HepG2 (cell line): ENCODE measurements at regions not wholly inside any gene's neighbourhood (a gene's known extent, or its start where the extent isn't known, plus 50 kb on each side); places are given as distances from the start of the nearest gene placed in this dataset.

Experiments used
- ATAC-seq: fragments of 200-7000 bp; cut with Tn5 transposase; 3 replicates; pipeline ENCODE4 v1.9.1; 2020; ENCODE audit warnings: mild to moderate bottlenecking, moderate library complexity
- BruUV-seq: library from RNA; stranded (reverse); fragments of 400-500 nt; replicated peaks from 2 replicates; lab custom pipeline; 2021; lab: Mats Ljungman, UMichigan
- CTCF ChIA-PET: fragments of 300-600 bp; formaldehyde crosslinking; extraction: SDS; loops from one replicate; lab custom pipeline; 2021; ENCODE audit warnings: low total read pairs, inconsistent platforms, low intra/inter-chr PET ratio; lab: Yijun Ruan, JAX
- POLR2A ChIA-PET: fragments of 350-600 bp; sonication (Branson Sonifier 250); formaldehyde crosslinking; loops from one replicate; lab custom pipeline; 2020; ENCODE audit warnings: antibody characterized with exemption, inconsistent platforms; lab: Yijun Ruan, JAX
- DNase-seq: peaks from one replicate; pipeline ENCODE4 v3.0.0-alpha.2; 2015; ENCODE audit warnings: low spot score
- FAIRE-seq: peaks from 3 replicates; lab custom pipeline; 2011; peaks lifted over from hg19 to GRCh38; lab: Jason Lieb, UNC
- H2AFZ ChIP-seq: one replicate; pipeline ENCODE4 v1.6.1; 2011; ENCODE audit warnings: low read length, inconsistent platforms
- H3K27ac ChIP-seq: fragments of 300-600 bp; 3 replicates; pipeline ENCODE4 v1.8.0; 2011; ENCODE audit warnings: mixed run types, mild to moderate bottlenecking, mixed read lengths, low read length, inconsistent platforms; ENCODE audit not compliant: insufficient read depth; ENCODE audit errors: extremely low read length
- H3K27me3 ChIP-seq, 2 experiments: fragments of 200-600 bp in 1 of 2; 2 replicates in 1 of 2; 3 replicates in 1 of 2; pipeline versions ENCODE4 v1.6.0 to v1.8.0; 2011; ENCODE audit warnings: low read length in 2 of 2, mild to moderate bottlenecking in 2 of 2, moderate library complexity in 2 of 2, inconsistent platforms in 1 of 2; ENCODE audit not compliant: insufficient read depth in 2 of 2, control insufficient read depth in 1 of 2
- H3K36me3 ChIP-seq, 2 experiments: fragments of 200-600 bp in 1 of 2; replicated peaks in 1 of 2; 2 replicates in 1 of 2; 3 replicates in 1 of 2; pipeline versions ENCODE4 v1.5.1 to v1.8.0; 2011; ENCODE audit warnings: low read length in 2 of 2, inconsistent platforms in 1 of 2; ENCODE audit not compliant: insufficient read depth in 2 of 2, control insufficient read depth in 1 of 2
- H3K4me1 ChIP-seq: 2 replicates; pipeline ENCODE4 v1.5.1; 2012; ENCODE audit warnings: low read length, inconsistent platforms; ENCODE audit not compliant: insufficient read depth
- H3K4me2 ChIP-seq: 2 replicates; pipeline ENCODE4 v1.6.0; 2011; ENCODE audit warnings: low read depth, low read length, inconsistent platforms
- H3K4me3 ChIP-seq, 3 experiments: fragments of 200-600 bp in 1 of 3; sonication (generic), shearing (Covaris generic) in 1 of 3; replicated peaks in 1 of 3; 2 replicates each; pipeline ENCODE4 v1.5.1; 2011 to 2016; ENCODE audit warnings: low read length in 3 of 3, inconsistent platforms in 2 of 3, low read depth in 2 of 3, mild to moderate bottlenecking in 2 of 3, control low read depth in 1 of 3, mixed read lengths in 1 of 3; ENCODE audit not compliant: insufficient read depth in 1 of 3
- H3K79me2 ChIP-seq: one replicate; pipeline ENCODE4 v1.6.1; 2011; ENCODE audit warnings: low read length, inconsistent platforms; ENCODE audit not compliant: insufficient read depth
- H3K9ac ChIP-seq: 2 replicates; pipeline ENCODE4 v1.6.0; 2011; ENCODE audit warnings: mild to moderate bottlenecking, low read depth, low read length, inconsistent platforms; ENCODE audit not compliant: insufficient read depth
- H3K9me3 ChIP-seq: 2 replicates; pipeline ENCODE4 v1.5.1; 2012; ENCODE audit warnings: mild to moderate bottlenecking, low read length
- H4K20me1 ChIP-seq: 2 replicates; pipeline ENCODE4 v1.6.0; 2011; ENCODE audit warnings: inconsistent platforms, mild to moderate bottlenecking, low read length, moderate library complexity; ENCODE audit not compliant: insufficient read depth
- GABPA ChIP-seq, 2 experiments: IDR thresholded peaks; 2 replicates each; pipeline ENCODE4 v1.6.1; 2011 to 2016; ENCODE audit warnings: low read depth in 2 of 2, low read length in 1 of 2, missing biosample characterization in 1 of 2, missing genetic modification characterization in 1 of 2
- HNRNPUL1 ChIP-seq: fragments of 200-400 bp; formaldehyde crosslinking; IDR thresholded peaks from 2 replicates; pipeline ENCODE4 v1.6.1; 2017; ENCODE audit warnings: low read depth, mild to moderate bottlenecking, low read length, moderate library complexity
- IRF1 ChIP-seq: sonication (generic); formaldehyde crosslinking; IDR thresholded peaks from 2 replicates; pipeline ENCODE4 v1.4.0; 2020; ENCODE audit warnings: low read depth, mild to moderate bottlenecking, missing genetic modification reagents
- SMYD3 ChIP-seq: sonication (generic); formaldehyde crosslinking; IDR thresholded peaks from 2 replicates; pipeline ENCODE4 v1.8.1; 2023; ENCODE audit warnings: mild to moderate bottlenecking, missing genetic modification reagents
- ZBTB39 ChIP-seq: sonication (generic); formaldehyde crosslinking; IDR thresholded peaks from 2 replicates; pipeline ENCODE4 v1.5.0; 2020; ENCODE audit warnings: missing genetic modification reagents
- ZBTB46 ChIP-seq: sonication (generic); formaldehyde crosslinking; IDR thresholded peaks from 2 replicates; pipeline ENCODE4 v1.4.0; 2020; ENCODE audit warnings: mild to moderate bottlenecking, missing genetic modification reagents, borderline replicate concordance
- ZNF224 ChIP-seq: sonication (generic); formaldehyde crosslinking; IDR thresholded peaks from 2 replicates; pipeline ENCODE4 v1.5.0; 2020; ENCODE audit warnings: mild to moderate bottlenecking, missing genetic modification reagents
- ZNF282 ChIP-seq: fragments of 450-650 bp; IDR thresholded peaks from 2 replicates; pipeline ENCODE4 v1.6.1; 2018; ENCODE audit not compliant: partially characterized antibody
- ZNF530 ChIP-seq: sonication (generic); formaldehyde crosslinking; IDR thresholded peaks from 2 replicates; pipeline ENCODE4 v1.5.0; 2020; ENCODE audit warnings: low read depth, mild to moderate bottlenecking, missing genetic modification reagents
- ZNF615 ChIP-seq: sonication (generic); formaldehyde crosslinking; IDR thresholded peaks from 2 replicates; pipeline ENCODE4 v1.5.0; 2020; ENCODE audit warnings: mild to moderate bottlenecking, missing genetic modification reagents, borderline replicate concordance
- ZNF691 ChIP-seq: sonication (generic); formaldehyde crosslinking; IDR thresholded peaks from 2 replicates; pipeline ENCODE4 v1.4.0; 2020; ENCODE audit warnings: missing genetic modification reagents, low read depth, mild to moderate bottlenecking, borderline replicate concordance
- ZNF772 ChIP-seq: sonication (generic); formaldehyde crosslinking; IDR thresholded peaks from 2 replicates; pipeline ENCODE4 v1.5.0; 2020; ENCODE audit warnings: mild to moderate bottlenecking, missing genetic modification reagents
- WGBS: methylation state at CpG from one replicate; pipeline ENCODE4 v1.1.6; 2017; ENCODE audit warnings: low lambda C conversion rate; 5-methylcytosine and 5-hydroxymethylcytosine counted together
- in situ Hi-C: cut with HindIII; loops from 2 replicates; pipeline ENCODE4 v1.10.0; 2017; ENCODE audit warnings: low pct_unique_long_range_greater_than_20kb; ENCODE audit not compliant: extremely low pct_ligation_motif_present
- intact Hi-C: fragments of 100-400 bp; cut with micrococcal nuclease; formaldehyde crosslinking; loops from one replicate; pipeline ENCODE4 v1.10.0; 2022; ENCODE audit not compliant: unreplicated experiment

GRCh38 chr7:19491821-19492452 lies 216.9 kb downstream of the POLR1F start:
- no peak for ATAC-seq
- Histone ChIP-seq H3K9ac (no peak overlapping the region), H4K20me1 (no peaks in the 10 kb centered on the region), H2AFZ (no peak overlapping the region), H3K27ac (no peak overlapping the region), H3K79me2 (no peaks in the 10 kb centered on the region), H3K9me3 (peaks cover 74% of the 10 kb centered on the region), H3K27me3 (no peaks in the 10 kb centered on the region), H3K4me2 (no peak overlapping the region), H3K36me3 (no peaks in the 10 kb centered on the region), H3K4me1 (no peaks in the 10 kb centered on the region), H3K4me3 (no peak overlapping the region)
- no peak for FAIRE-seq
- DNase-seq, result no peak
- WGBS, result 7% methylated on average over 7 of the region's 7 CpGs
- ChIA-PET CTCF (no interaction called here), POLR2A (no interaction called here)
- no TSS peak for BruUV-seq
- TF ChIP-seq GABPA (IDR thresholded peaks at IDR 0.05; ENCODE audit: low read depth, low read length) (no peak), GABPA (CRISPR knock-in tag; IDR thresholded peaks at IDR 0.05; ENCODE audit: low read depth) (0 out of 2 replicates have a peak, but pooled peaks have one; percentile 16), ZNF772 (no peak)
- in situ Hi-C loops, result no loop called here
- intact Hi-C loops, result no loop called here

GRCh38 chr7:19491371-19491770 lies 217.5 kb downstream of the POLR1F start:
- no peak for ATAC-seq
- no peak for DNase-seq
- intact Hi-C loops, result no loop called here
- no peak overlapping the region for H3K4me3 ChIP-seq
- in situ Hi-C loops, result no loop called here
- CTCF ChIA-PET, result no interaction called here
- H3K9ac ChIP-seq, result no peak overlapping the region
- no peaks in the 10 kb centered on the region for H3K79me2 ChIP-seq
- WGBS, result 2% methylated on average over 5 of the region's 5 CpGs
- H3K4me1 ChIP-seq, result no peaks in the 10 kb centered on the region
- H3K36me3 ChIP-seq, result no peaks in the 10 kb centered on the region
- no peaks in the 10 kb centered on the region for H4K20me1 ChIP-seq
- no peak overlapping the region for H3K4me2 ChIP-seq
- H3K27me3 ChIP-seq, result no peaks in the 10 kb centered on the region
- H3K27ac ChIP-seq, result no peak overlapping the region
- BruUV-seq, result no TSS peak
- POLR2A ChIA-PET, result no interaction called here
- H2AFZ ChIP-seq, result no peak overlapping the region
- peaks cover 74% of the 10 kb centered on the region for H3K9me3 ChIP-seq
- FAIRE-seq, result no peak
- TF ChIP-seq ZNF282 (no peak), ZNF615 (CRISPR knock-in tag) (no peak), ZNF691 (CRISPR knock-in tag) (no peak), IRF1 (CRISPR knock-in tag) (no peak), ZBTB39 (CRISPR knock-in tag) (no peak), SMYD3 (CRISPR knock-in tag) (no peak), ZNF530 (CRISPR knock-in tag) (no peak), ZBTB46 (CRISPR knock-in tag) (no peak), ZNF224 (no peak), HNRNPUL1 (no peak)
